H1 (cell line): ENCODE measurements at regions not wholly inside any gene's neighbourhood (a gene's known extent, or its start where the extent isn't known, plus 50 kb on each side); places are given as distances from the start of the nearest gene placed in this dataset.

Source experiments
- TF ChIP-seq, protein P1 (sequence below): IDR thresholded peaks from 2 replicates; pipeline ENCODE4 v1.6.1; 2012; ENCODE audit warnings: low read length, inconsistent platforms

GRCh38 chr10:4080225-4080805 lies 295.3 kb upstream of the KLF6 start (continued):
- TF ChIP-seq, protein P1, sequence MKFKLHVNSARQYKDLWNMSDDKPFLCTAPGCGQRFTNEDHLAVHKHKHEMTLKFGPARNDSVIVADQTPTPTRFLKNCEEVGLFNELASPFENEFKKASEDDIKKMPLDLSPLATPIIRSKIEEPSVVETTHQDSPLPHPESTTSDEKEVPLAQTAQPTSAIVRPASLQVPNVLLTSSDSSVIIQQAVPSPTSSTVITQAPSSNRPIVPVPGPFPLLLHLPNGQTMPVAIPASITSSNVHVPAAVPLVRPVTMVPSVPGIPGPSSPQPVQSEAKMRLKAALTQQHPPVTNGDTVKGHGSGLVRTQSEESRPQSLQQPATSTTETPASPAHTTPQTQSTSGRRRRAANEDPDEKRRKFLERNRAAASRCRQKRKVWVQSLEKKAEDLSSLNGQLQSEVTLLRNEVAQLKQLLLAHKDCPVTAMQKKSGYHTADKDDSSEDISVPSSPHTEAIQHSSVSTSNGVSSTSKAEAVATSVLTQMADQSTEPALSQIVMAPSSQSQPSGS, result no peak
